Stimulated activated CD8-positive, alpha-beta memory T cell treated with anti-CD3 and anti-CD28 coated beads, Interleukin-2, amount 100 ng/mL, for 48 hours (primary cell): ENCODE measurements at regions not wholly inside any gene's neighbourhood (a gene's known extent, or its start where the extent isn't known, plus 50 kb on each side); places are given as distances from the start of the nearest gene placed in this dataset.
"Not testable (repeated sequence)": the region's sequence is repeated elsewhere in the genome, so short reads cannot be mapped to it uniquely, and the experiment has no call there.

Experiments
- DNase-seq, 2 donors: peaks; one replicate each; pipeline ENCODE4 v3.0.0-alpha.2; 2020; ENCODE audit warnings: low read depth in 2 of 2

DNA sequence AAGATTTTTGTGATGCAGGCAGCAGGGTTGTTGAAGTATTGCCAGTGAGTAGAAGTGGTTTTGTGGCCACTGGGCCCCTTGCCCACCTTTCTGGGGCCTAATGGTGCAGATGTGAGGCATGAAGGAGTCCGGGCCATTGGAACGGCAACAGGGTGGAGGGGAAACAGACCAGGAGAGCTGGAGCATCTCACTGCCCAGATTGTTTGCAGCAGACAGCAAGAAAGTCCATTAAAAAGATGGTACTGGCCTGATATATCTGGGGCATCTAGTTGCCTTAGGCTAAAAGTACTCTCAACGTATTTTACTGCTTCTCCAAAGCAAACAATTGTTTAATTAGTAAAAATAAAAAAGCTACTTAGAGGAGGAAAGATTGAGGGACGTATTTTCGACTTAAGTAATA lies 298.4 kb downstream of the SATB1 start:
- no peak for DNase-seq

DNA sequence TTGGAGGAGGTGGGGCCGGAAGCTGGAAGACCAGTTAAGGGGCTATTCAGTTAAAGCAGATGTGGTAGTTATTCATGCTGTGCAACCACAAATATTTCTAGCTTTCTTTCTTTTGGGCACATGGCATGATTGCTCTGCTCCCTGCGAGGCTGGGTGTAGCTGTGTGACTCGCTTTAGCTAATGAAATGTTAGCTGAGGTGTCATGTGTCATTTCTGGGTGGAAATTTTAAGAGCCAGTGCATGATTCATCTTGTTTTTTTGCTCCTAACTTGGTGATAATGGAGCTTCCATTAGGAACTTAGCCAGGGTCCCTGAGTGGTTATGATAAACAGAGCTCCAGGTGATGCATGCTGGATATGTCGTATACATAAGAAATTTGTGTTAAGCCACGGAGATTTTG lies 300.6 kb downstream of the SATB1 start:
- DNase-seq, result no peak

DNA sequence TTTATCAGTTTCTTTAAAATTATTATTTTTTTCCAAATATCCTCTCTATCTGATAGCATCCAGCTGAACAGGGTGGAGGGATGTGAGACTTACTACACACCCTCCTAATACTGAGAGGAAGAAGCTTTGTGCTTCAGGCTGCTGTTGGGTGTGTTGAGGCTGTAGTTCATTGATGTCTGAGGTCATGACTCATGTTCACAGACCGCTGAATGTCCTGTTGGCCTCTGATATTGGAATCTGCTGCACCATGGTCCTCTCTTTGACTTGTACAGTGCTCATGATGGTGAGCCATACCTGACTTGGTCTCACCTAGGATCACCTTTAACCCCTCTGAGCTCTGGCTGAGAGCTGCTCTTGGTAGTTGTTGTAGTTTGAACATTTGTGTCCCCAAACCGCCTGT lies 302.9 kb downstream of the SATB1 start:
- DNase-seq, result no peak

DNA sequence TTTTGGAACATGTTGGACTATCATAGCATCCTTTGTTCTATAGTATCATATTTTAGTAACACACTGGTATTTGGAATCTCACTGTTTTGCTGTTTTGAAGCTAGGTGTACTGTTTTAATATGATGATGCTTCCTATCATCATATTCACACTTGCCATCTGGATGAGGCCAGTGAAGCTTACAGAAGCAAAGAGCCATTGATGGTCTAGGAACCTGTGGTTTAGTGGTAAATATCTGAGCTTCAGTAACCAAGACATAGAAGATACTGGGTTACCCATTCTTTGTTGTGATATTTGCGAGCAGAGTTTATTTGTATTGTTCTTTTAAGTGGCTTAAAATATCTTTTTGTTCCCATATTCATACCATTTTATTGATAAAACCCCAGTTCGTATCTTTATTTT lies 304.1 kb downstream of the SATB1 start:
- no peak for DNase-seq

DNA sequence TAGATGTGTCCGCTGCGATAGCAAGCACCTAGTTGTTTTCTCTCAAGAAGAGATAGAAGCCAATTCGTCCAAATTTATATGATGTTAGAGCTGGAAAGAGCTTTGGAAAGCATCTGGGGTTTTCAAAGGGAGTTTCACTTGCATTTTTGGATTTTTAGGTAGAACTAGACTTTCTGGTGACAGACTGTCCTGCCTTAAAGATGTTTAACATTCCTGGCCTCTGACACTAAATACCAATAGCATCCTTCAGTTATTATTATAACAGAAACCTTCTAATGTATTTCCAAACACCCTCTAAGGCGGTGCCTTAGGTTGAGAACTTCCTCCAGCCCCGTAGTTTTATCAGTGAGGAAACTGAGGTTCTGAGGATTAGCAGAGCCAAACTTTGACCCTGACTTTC lies 305.3 kb downstream of the SATB1 start:
- DNase-seq, result no peak

DNA sequence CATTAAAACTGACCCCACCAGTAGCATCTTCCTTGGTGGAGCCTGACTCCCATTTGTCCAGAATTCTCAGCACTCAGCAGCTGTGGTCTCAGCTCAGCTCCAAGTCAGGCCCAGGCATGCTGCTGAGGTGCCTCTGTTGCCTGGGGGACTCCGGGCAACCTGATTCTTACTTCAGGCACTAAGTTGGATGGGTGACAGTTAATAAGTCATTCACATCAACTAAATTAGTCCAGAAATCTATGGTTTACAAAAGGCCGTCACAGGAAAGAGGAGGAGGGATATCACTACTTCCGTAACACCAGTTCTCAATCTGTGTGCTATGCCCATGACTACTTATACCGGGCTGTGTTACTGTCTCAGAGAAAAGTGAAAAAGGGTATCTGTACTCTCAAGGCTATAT lies 310.2 kb downstream of the SATB1 start:
- no peak for DNase-seq

DNA sequence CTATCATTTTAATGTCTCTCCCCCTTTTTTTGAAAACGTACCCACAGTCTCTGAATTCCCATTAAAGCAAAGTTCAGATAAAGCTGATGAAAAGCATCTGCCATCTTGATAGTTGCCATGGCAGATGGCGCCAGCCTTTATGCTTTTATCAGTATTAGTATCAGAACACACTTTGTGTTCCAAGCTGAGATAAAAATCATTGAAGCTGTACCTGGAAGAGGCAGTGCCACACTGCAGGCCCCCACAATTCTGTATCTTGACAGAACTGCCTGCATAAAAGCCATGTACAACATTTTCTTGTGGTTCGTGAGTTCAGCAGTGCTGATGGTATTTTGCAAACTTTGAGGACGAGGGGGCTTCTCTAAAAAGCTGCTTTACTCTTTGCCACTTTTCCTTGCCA lies 311.7 kb downstream of the SATB1 start:
- DNase-seq, result no peak

DNA sequence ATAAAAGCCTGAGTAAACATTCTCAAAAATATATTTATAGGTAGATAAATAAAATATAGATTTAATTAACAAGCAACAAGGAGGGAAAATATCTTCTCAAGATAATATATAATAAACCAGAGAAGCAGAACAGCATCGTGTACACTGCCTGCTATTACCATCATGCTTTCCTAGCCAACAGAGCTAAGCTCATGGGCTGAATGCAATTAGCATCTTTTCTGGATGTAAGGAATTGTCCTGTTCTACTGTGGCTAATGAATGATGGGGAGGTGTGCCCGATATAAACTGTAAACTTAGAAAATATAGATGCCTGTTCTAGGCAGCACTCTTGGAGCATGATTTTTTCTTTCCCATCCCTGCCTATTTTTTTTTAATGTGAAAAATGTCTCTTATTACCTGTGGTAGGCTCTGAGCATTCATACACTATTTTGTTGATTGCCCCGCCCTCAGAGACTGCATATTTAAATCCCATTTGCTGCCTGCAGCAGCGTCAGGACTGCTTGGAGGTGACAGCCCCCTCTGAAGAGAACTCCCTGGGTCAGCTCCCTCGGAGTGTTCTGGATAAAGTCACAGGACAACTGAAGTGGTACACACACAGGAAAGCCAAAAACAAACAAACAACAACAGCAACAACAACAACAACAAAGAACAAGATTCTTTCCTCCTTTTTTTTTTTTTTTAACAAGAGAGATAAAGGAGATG lies 312.3 kb downstream of the SATB1 start:
- no peak for DNase-seq

DNA sequence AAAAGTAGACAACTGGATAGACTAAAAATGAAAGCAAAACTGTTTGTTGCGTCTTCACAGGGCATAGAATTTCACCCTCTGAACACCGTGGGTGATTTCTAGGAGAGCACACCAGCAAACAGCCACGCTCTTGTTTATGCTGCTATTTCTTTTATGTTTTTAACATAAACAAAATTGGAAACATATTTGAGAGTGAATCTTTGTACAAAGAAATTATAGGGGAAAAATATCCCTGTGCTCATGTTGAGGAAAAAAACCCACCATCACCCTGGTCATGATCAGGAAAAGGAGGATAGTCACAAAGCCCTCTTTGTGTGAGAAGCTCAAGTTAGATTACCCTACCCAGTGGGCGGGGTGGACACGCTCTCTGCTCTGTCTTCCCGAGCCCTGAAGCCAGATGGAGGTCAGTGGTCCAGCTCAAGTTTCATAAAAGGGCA lies 313.3 kb downstream of the SATB1 start:
- DNase-seq, result no peak

DNA sequence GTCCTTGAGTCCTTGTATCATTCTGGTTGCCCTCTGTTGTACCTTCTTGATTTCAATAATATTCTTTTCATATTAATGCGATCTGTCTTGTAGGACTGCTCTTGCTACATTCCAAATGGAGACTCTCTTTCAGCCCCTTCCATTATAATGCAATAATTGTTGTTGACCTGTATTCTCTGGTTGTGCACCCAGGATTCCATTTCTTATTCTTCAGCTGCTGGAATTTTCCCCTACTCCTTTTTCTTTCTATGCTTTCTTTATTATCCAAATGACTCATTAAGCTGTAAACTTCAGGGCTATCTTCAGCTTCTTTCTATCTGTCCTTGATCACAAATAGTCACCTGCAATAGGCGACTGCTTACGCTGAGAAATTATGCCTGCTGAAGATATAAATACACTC lies 321.5 kb downstream of the SATB1 start:
- no peak for DNase-seq

DNA sequence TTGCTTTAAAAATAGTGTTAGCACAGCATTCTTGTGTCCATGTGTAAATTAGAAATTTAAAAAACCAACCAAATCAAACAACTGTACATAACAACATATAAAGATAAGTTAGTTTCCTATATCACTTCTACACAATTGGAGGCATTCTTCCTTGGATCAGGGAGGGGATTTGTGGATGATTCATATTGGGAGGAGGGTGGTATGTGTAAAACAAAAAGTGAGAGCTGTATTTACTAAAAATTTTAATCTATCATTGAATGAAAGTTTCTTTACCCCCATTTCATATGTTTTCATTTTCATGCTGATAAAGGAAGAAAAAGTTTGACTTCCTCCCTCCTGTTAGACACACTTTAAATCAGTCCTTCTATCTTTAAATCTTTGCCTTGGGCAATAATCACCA lies 325.0 kb downstream of the SATB1 start:
- DNase-seq, result no peak

DNA sequence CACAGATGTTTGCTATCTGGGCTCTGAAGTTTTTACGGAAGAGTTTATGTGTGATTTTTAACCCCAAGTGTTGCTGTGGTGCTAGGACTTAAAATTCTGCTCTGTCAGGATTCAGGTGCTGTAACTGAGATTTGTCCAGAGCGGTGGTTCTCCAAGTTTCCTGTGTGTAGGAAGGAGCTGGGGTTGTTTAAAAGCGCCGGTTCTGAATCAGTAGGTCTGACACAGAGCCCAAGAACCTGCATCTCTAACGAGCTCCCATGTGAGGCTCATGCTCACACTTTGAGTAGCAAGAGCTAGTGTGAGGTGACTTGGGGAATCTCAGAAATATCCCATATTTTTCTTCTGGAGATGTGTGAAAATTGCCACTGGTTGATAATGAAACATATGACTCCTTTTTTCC lies 325.5 kb downstream of the SATB1 start:
- no peak for DNase-seq

DNA sequence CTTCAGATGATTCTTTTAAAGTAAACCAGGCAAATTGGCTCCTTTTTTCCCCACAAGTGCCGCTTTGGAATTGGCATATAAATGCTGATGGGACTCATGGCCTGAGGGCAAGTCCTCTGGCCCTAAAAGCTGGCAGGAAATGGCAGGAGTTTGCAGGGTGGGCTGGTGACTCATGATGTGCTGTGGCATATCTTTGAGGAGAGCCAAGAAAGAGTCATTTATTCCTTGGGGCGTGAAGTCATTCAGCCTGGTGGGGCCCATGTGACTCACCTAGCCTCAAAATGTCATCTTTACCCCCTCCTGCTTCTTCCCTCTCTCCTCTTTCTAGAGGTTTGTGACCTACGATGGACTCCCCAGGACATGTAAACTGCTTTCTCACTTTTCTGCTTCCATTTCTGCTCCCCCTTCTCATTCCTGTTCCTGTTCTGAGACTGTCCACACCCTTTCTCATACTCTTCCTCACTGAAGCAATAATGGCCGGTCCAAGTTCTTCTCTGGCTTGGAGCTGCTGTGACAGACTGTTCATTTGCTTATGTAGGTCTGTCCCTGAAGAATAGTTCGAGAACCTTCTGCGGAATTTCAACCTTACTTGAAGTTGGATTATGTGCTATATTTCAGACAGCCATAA lies 326.1 kb downstream of the SATB1 start:
- peak; percentile 30 to 49 for DNase-seq

DNA sequence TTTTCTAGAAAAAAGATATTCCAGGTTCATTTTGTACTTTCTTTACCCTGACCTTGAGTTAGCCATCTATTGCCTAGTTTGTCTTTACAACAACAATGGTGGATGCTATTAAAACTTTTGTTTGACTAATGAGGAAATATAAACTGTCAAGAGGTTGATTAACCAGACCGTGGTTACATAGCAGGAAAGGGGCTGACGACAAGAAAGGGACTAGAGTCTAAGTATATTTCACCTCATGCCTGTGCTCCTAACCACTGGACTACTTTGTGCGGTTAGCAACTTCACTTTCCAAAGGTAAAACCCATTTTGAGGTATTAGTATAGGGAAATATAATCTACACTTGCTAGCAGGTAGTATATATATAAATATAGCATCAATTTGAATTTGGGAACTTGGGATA lies 327.1 kb downstream of the SATB1 start:
- no peak for DNase-seq

DNA sequence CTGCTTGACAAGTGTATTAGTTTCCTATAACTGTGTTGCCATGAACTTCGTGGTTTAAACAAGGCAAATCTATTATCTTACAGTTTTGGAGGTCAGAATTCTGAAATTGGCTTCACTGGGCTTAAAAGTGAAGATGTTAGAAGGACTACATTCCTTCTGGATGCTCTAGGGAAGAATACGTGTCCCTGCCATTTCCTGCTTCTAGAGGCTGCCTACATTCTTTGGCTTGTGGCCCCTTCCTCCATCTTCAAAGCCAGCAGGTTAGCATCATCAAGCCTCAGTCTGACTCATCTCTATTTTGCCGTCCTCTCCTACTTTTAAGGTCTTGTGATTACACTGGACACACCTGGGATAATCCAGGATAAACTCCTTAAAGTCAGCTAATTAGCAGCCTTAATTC lies 327.7 kb downstream of the SATB1 start:
- no peak for DNase-seq

DNA sequence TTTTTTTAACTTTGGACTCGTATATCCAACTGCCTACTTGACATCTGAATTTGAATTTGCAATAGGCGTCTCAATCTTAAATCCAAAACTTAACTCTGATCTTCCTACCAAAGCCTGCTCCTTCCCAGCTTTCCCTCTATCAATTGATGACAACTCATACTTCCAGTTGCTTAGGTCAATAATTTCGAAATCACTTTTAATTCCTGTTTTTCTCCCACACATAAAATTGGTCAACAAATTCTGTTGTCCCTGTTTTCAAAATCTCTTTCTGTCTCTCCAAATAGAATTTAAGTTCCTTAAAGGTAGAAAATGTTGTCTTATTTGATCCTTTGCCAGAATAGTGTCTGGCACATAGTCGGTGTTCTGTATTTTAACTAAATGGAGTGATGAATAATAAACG lies 332.4 kb downstream of the SATB1 start:
- no peak for DNase-seq

DNA sequence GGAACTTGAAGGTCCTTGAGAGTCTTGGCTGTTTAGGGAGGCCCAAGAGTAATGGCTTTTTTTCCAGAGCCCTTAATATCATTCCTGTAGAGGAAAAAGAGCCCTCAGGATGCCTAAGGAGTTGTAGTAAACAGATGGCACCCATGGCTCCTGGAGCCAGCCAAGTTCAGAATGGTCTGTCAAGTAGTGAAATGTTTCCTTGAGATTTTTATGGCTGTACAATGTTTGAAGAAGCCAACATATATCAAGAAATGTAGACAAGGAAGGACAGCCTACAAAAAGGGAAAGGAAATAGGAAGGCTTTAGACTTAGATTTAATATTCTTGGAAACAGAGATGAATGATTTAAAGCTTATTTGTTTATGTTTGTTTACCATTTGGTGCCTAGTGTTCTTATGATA lies 334.8 kb downstream of the SATB1 start:
- no peak for DNase-seq

DNA sequence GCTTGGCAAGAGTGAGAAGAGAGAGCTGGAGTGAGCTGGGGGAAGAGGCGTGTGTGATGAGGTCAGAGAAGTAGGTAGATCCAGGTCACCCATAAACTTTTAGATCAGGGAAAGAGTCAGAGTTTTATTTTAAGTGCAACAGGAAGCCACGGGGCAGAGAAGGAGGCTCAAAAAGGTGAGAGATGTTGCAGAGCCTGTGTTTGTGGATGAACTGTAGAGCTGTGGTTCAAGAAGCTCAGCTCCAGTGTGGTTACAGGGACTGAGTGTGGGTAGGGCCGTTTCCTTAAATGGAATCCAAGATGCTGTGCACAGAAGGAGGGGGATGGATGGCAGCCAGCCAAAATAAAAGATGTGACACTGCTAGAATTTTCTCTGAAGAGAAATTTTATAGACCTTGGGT lies 337.2 kb downstream of the SATB1 start:
- no peak for DNase-seq

DNA sequence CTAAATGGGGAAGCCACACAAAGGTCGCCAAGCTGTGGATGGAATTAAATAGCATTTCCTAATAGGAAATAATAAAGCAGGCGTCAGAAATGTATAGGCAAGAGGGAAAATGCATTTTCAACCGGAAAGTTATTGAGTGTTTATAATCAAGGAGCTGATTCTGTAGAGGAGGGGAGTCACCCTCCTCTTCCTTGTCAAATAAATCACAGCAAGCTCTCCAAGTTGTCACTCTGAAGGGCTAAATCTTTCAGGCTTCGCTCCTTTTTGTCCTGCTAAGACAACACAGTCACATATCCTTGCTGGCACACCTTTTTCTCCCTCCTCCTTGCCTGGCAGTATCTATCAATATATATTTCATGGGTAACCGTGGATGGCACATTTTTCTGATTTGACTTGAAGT lies 338.4 kb downstream of the SATB1 start:
- DNase-seq, result no peak

DNA sequence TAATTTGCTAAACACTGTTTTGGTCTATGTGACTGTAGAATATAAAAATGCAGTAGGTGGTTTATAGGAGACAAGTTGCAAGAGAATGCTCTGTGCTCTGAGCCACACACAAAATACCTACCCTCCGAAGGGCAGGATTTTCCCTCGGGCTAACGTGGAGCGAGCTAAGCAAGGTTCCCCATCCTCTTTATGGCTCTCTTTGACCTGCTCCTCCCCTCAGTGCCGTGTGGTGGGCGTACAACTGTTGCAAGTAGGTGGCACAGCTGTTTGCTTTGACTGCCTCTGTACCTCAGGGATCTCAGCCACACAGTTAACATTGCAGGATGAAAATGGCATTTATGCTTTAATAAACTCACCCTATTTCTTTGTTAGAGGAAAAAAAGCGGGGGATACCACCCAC lies 339.1 kb downstream of the SATB1 start:
- no peak for DNase-seq

DNA sequence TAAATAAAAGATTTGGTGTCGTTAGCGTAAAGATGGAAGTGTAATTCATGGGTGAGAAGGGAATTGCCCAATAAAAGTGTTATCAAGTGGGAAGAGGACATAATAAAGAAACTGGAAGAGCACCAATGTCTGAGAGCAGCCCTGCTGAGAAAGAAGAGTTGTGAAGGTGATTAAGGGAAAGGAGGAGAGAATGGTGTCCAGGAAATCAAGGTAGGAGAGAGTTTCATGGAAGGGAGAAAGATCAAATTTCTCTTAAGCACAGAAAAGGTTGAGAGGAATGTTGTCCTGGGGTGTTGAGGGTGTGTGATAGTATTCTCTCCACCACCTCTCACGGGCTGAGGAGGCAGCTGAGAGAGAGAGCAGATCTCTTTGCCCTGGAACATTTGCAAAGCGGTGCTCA lies 339.7 kb downstream of the SATB1 start:
- DNase-seq, result no peak

DNA sequence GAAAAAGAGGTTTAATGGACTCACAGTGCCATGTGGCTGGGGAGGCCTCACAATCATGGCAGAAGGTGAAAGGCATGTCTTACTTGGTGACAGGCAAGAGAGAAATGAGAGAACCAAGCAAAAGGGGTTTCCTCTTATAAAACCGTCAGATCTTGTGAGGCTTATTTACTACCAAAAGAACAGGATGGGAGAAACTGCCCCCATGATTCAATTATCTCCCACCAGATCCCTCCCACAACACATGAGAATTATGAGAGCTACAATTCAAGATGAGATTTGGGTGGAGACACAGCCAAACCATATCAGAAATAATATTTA lies 340.8 kb upstream of the TBC1D5 start:
- DNase-seq, result not testable (repeated sequence)

DNA sequence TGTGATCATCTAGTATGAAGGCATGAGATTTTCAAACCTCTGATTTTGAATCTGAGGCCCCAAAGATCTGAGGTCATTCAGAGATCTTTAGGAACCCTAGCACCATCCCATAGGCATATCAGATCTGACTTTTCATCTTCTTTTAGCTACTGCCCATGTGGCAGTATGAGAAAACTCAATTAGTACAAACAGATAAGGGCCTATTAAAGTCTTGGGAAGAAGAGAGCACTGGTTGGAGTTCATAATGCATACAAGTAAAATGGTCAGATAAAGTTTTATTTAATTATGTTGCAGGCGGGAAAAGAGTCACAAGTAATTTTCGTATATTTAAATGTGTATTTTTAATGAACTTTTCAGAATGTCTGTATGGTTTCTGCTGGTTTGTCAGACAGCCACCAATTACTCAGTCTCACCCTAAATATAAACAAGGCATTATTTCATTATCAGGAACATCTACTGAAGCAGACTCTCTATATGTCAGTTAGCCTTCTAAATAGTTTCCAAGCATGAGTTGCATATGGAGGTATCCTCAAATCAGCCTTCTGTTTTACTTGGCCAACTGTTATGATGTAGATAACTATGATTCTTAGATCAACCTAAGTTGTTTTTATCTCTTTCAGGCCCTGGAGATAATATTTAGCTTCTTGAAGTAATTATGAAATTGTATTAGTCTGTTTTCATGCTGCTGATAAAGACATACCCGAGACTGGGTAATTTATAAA lies 340.3 kb upstream of the TBC1D5 start:
- no peak for DNase-seq
